ENCODE measurements at regions not wholly inside any gene's neighbourhood (a gene's known extent, or its start where the extent isn't known, plus 50 kb on each side); places are given as distances from the start of the nearest gene placed in this dataset.

DNA sequence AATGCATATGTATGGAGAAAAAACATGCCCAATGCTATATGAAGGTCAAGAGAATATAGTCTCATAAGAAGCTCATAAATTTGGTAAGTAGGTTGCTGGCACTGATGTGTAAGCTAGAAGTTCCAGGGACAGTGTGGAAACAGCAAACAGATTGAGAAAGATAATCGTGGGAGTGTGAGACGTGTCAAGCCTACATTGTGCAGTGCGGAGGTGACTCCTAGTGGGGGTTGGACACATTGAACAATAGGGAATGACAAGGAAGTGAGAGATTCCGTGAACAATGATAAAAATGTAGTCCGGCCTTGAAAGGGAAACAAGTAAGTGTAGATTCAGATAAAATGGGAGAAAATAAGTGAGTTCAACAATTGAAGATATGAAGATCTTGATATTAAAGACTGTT is 788.4 kb upstream of the PRMT6 start:
- TF ChIP-seq, protein P1, sequence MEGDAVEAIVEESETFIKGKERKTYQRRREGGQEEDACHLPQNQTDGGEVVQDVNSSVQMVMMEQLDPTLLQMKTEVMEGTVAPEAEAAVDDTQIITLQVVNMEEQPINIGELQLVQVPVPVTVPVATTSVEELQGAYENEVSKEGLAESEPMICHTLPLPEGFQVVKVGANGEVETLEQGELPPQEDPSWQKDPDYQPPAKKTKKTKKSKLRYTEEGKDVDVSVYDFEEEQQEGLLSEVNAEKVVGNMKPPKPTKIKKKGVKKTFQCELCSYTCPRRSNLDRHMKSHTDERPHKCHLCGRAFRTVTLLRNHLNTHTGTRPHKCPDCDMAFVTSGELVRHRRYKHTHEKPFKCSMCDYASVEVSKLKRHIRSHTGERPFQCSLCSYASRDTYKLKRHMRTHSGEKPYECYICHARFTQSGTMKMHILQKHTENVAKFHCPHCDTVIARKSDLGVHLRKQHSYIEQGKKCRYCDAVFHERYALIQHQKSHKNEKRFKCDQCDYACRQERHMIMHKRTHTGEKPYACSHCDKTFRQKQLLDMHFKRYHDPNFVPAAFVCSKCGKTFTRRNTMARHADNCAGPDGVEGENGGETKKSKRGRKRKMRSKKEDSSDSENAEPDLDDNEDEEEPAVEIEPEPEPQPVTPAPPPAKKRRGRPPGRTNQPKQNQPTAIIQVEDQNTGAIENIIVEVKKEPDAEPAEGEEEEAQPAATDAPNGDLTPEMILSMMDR (IDR thresholded peaks at IDR 0.05; ENCODE audit: poor library complexity), result peak; percentile 43
- no peak for TF ChIP-seq EZH2 (IDR thresholded peaks at IDR 0.05; ENCODE audit: borderline replicate concordance)
- TF ChIP-seq EZH2phosphoT487 (IDR thresholded peaks at IDR 0.05; ENCODE audit: low read depth, severe bottlenecking, unreplicated experiment), result no peak
